HepG2 (cell line): ENCODE measurements at regions not wholly inside any gene's neighbourhood (a gene's known extent, or its start where the extent isn't known, plus 50 kb on each side); places are given as distances from the start of the nearest gene placed in this dataset.

Experiments used
- ATF7-NPFF ChIP-seq: sonication (generic); formaldehyde crosslinking; IDR thresholded peaks from 2 replicates; pipeline ENCODE4 v1.8.1; 2023; ENCODE audit warnings: mild to moderate bottlenecking, low read depth, missing genetic modification reagents, moderate library complexity
- DNMT3B ChIP-seq: conservative IDR thresholded peaks from 2 replicates; pipeline ENCODE4 v1.6.1; 2016; ENCODE audit warnings: missing biosample characterization, control low read depth
- HNRNPH1 ChIP-seq: fragments of 200-400 bp; formaldehyde crosslinking; optimal IDR thresholded peaks from 2 replicates; pipeline ENCODE3; 2017; ENCODE audit warnings: mild to moderate bottlenecking, low read depth, low read length
- HNRNPUL1 ChIP-seq: fragments of 200-400 bp; formaldehyde crosslinking; IDR thresholded peaks from 2 replicates; pipeline ENCODE4 v1.6.1; 2017; ENCODE audit warnings: low read depth, mild to moderate bottlenecking, low read length, moderate library complexity
- KDM6A ChIP-seq: IDR thresholded peaks from 2 replicates; pipeline ENCODE4 v1.6.1; 2016; ENCODE audit warnings: low read depth
- LCORL ChIP-seq, 2 experiments: fragments of 450-650 bp in 1 of 2; sonication (generic) in 1 of 2; formaldehyde crosslinking in 1 of 2; IDR thresholded peaks; 2 replicates each; pipeline versions ENCODE4 v1.5.0 to v1.6.1; 2017 to 2020; ENCODE audit warnings: antibody characterized with exemption in 1 of 2, missing genetic modification reagents in 1 of 2
- MBNL3 ChIP-seq: fragments of 250-450 bp; sonication (Bioruptor Pico); conservative IDR thresholded peaks from 2 replicates; pipeline ENCODE4 v1.8.0; 2022; ENCODE audit warnings: mild to moderate bottlenecking, inconsistent platforms
- MED1 ChIP-seq: sonication (generic); formaldehyde crosslinking; IDR thresholded peaks from 2 replicates; pipeline ENCODE4 v1.4.0; 2020; ENCODE audit warnings: missing genetic modification reagents
- MTF1 ChIP-seq: sonication (generic); formaldehyde crosslinking; IDR thresholded peaks from 2 replicates; pipeline ENCODE4 v1.5.0; 2020; ENCODE audit warnings: missing genetic modification reagents
- NFATC3 ChIP-seq: sonication (generic); formaldehyde crosslinking; IDR thresholded peaks from 2 replicates; pipeline ENCODE4 v1.5.1; 2020; ENCODE audit warnings: mild to moderate bottlenecking, missing genetic modification reagents
- NFYC ChIP-seq: IDR thresholded peaks from 2 replicates; pipeline ENCODE4 v1.6.1; 2016; ENCODE audit warnings: missing genetic modification reagents, missing compliant biosample characterization
- REPIN1 ChIP-seq: sonication (generic); formaldehyde crosslinking; IDR thresholded peaks from 2 replicates; pipeline ENCODE4 v1.8.0; 2022; ENCODE audit warnings: missing genetic modification reagents, low read depth, mild to moderate bottlenecking, borderline replicate concordance
- SMARCE1 ChIP-seq: fragments of 450-650 bp; IDR thresholded peaks from 2 replicates; pipeline ENCODE4 v1.6.1; 2017; ENCODE audit warnings: borderline replicate concordance
- SMYD3 ChIP-seq: sonication (generic); formaldehyde crosslinking; IDR thresholded peaks from 2 replicates; pipeline ENCODE4 v1.8.1; 2023; ENCODE audit warnings: mild to moderate bottlenecking, missing genetic modification reagents
- SSRP1 ChIP-seq: IDR thresholded peaks from 2 replicates; pipeline ENCODE4 v1.6.1; 2016; ENCODE audit warnings: control low read depth
- SUZ12 ChIP-seq: fragments of 150-350 bp; IDR thresholded peaks from 2 replicates; pipeline ENCODE4 v1.6.1; 2014; ENCODE audit warnings: low read depth, low read length
- ZNF34 ChIP-seq: sonication (generic); formaldehyde crosslinking; IDR thresholded peaks from 2 replicates; pipeline ENCODE4 v1.4.0; 2020; ENCODE audit warnings: mild to moderate bottlenecking, missing genetic modification reagents, borderline replicate concordance
- ZNF552 ChIP-seq: sonication (generic); formaldehyde crosslinking; IDR thresholded peaks from 2 replicates; pipeline ENCODE4 v1.9.0; 2022; ENCODE audit warnings: missing genetic modification reagents, mild to moderate bottlenecking, borderline replicate concordance
- ZNF724P ChIP-seq: sonication (generic); formaldehyde crosslinking; IDR thresholded peaks from 2 replicates; pipeline ENCODE4 v1.8.0; 2022; ENCODE audit warnings: missing genetic modification reagents, borderline replicate concordance
- ZNF772 ChIP-seq: sonication (generic); formaldehyde crosslinking; IDR thresholded peaks from 2 replicates; pipeline ENCODE4 v1.5.0; 2020; ENCODE audit warnings: mild to moderate bottlenecking, missing genetic modification reagents
- ZNF780A ChIP-seq: sonication (generic); formaldehyde crosslinking; IDR thresholded peaks from 2 replicates; pipeline ENCODE4 v1.8.0; 2022; ENCODE audit warnings: mild to moderate bottlenecking, missing genetic modification reagents, moderate library complexity
- TF ChIP-seq, protein P1 (sequence below): sonication (generic); formaldehyde crosslinking; IDR thresholded peaks from 2 replicates; pipeline ENCODE4 v1.5.0; 2020; ENCODE audit warnings: mild to moderate bottlenecking, missing genetic modification reagents
- TF ChIP-seq, protein P2 (sequence below): sonication (generic); formaldehyde crosslinking; IDR thresholded peaks from 2 replicates; pipeline ENCODE4 v1.5.0; 2020; ENCODE audit warnings: missing genetic modification reagents, mild to moderate bottlenecking, borderline replicate concordance
- TF ChIP-seq, protein P3 (sequence below): sonication (generic); formaldehyde crosslinking; IDR thresholded peaks from 2 replicates; pipeline ENCODE4 v1.9.0; 2021; ENCODE audit warnings: missing genetic modification reagents, borderline replicate concordance
- TF ChIP-seq, protein P4 (sequence below): fragments of 450-650 bp; IDR thresholded peaks from 2 replicates; pipeline ENCODE4 v1.6.1; 2017

DNA sequence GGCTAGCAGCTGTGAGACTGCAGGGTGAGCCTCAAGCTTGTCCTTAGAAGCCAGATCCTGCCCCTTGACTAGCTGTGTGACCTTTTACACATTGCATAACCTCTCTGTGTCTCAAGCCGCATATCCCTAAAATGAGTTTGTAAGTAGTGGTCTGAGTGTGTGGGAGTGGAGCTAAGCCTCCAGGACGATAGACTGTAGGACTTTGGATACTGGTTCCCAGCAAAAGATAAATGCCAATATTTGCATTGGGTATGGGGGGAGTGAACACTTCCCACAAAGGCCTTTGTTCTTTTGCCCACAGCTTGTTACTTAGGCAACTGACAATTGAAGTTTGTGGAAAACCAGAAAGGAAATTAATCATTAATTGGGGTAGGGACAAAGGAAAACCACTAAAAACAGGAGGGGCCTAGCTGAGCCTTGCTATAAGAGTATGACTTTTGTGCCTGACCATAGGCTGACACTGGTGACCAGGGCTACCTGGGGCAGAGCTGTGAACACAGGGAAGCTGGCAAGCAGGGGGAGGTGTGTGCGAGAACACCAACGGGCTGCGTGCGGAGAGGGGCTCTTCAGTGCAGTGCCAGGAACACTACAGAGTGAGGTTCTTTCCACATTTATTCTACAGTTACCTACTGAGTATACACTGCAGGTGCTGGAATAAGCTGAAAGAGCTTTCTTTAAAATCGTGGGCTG lies 102.4 kb upstream of the ETV3 start (continued):
- TF ChIP-seq, protein P1, sequence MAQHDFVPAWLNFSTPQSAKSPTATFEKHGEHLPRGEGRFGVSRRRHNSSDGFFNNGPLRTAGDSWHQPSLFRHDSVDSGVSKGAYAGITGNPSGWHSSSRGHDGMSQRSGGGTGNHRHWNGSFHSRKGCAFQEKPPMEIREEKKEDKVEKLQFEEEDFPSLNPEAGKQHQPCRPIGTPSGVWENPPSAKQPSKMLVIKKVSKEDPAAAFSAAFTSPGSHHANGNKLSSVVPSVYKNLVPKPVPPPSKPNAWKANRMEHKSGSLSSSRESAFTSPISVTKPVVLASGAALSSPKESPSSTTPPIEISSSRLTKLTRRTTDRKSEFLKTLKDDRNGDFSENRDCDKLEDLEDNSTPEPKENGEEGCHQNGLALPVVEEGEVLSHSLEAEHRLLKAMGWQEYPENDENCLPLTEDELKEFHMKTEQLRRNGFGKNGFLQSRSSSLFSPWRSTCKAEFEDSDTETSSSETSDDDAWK (CRISPR knock-in tag) = no peak
- TF ChIP-seq MTF1 (no peak), ZNF724P (CRISPR knock-in tag) (no peak), REPIN1 (peak; percentile 81; the same call in 1 of the 2 replicates), HNRNPH1 (no peak), ZNF772 (CRISPR knock-in tag) (peak; percentile 72; the same call in 1 of the 2 replicates), SSRP1 (CRISPR knock-in tag) (no peak; the same call in 1 of the 2 replicates), ZNF552 (CRISPR knock-in tag) (peak; percentile 71), KDM6A (CRISPR knock-in tag) (peak; percentile 98), SUZ12 (no peak), DNMT3B (CRISPR knock-in tag) (no peak), NFYC (CRISPR knock-in tag) (peak; percentile 20), HNRNPUL1 (peak; percentile 90), SMYD3 (CRISPR knock-in tag) (peak; percentile 53; the same call in 1 of the 2 replicates), ATF7-NPFF (CRISPR knock-in tag) (no peak), MED1 (CRISPR knock-in tag) (peak; percentile 81), ZNF34 (CRISPR knock-in tag) (peak; percentile 75; the same call in 1 of the 2 replicates), LCORL (IDR thresholded peaks at IDR 0.05) (0 out of 2 replicates have a peak, but pooled peaks have one; percentile 28), LCORL (CRISPR knock-in tag; IDR thresholded peaks at IDR 0.05) (peak; percentile 88), NFATC3 (no peak), MBNL3 (CRISPR knock-in tag) (no peak), SMARCE1 (no peak), ZNF780A (CRISPR knock-in tag) (no peak)
- TF ChIP-seq, protein P2, sequence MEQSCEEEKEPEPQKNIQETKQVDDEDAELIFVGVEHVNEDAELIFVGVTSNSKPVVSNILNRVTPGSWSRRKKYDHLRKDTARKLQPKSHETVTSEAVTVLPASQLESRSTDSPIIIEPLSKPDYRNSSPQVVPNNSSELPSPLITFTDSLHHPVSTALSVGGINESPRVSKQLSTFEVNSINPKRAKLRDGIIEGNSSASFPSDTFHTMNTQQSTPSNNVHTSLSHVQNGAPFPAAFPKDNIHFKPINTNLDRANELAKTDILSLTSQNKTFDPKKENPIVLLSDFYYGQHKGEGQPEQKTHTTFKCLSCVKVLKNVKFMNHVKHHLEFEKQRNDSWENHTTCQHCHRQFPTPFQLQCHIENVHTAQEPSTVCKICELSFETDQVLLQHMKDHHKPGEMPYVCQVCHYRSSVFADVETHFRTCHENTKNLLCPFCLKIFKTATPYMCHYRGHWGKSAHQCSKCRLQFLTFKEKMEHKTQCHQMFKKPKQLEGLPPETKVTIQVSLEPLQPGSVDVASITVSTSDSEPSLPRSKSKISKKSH (CRISPR knock-in tag) = no peak
- TF ChIP-seq, protein P3, sequence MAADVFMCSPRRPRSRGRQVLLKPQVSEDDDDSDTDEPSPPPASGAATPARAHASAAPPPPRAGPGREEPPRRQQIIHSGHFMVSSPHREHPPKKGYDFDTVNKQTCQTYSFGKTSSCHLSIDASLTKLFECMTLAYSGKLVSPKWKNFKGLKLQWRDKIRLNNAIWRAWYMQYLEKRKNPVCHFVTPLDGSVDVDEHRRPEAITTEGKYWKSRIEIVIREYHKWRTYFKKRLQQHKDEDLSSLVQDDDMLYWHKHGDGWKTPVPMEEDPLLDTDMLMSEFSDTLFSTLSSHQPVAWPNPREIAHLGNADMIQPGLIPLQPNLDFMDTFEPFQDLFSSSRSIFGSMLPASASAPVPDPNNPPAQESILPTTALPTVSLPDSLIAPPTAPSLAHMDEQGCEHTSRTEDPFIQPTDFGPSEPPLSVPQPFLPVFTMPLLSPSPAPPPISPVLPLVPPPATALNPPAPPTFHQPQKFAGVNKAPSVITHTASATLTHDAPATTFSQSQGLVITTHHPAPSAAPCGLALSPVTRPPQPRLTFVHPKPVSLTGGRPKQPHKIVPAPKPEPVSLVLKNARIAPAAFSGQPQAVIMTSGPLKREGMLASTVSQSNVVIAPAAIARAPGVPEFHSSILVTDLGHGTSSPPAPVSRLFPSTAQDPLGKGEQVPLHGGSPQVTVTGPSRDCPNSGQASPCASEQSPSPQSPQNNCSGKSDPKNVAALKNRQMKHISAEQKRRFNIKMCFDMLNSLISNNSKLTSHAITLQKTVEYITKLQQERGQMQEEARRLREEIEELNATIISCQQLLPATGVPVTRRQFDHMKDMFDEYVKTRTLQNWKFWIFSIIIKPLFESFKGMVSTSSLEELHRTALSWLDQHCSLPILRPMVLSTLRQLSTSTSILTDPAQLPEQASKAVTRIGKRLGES (CRISPR knock-in tag) = no peak
- TF ChIP-seq, protein P4, sequence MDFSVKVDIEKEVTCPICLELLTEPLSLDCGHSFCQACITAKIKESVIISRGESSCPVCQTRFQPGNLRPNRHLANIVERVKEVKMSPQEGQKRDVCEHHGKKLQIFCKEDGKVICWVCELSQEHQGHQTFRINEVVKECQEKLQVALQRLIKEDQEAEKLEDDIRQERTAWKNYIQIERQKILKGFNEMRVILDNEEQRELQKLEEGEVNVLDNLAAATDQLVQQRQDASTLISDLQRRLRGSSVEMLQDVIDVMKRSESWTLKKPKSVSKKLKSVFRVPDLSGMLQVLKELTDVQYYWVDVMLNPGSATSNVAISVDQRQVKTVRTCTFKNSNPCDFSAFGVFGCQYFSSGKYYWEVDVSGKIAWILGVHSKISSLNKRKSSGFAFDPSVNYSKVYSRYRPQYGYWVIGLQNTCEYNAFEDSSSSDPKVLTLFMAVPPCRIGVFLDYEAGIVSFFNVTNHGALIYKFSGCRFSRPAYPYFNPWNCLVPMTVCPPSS = no peak
